ENCODE measurements at regions not wholly inside any gene's neighbourhood (a gene's known extent, or its start where the extent isn't known, plus 50 kb on each side); places are given as distances from the start of the nearest gene placed in this dataset.
"Not testable (repeated sequence)": the region's sequence is repeated elsewhere in the genome, so short reads cannot be mapped to it uniquely, and the experiment has no call there.

DNA sequence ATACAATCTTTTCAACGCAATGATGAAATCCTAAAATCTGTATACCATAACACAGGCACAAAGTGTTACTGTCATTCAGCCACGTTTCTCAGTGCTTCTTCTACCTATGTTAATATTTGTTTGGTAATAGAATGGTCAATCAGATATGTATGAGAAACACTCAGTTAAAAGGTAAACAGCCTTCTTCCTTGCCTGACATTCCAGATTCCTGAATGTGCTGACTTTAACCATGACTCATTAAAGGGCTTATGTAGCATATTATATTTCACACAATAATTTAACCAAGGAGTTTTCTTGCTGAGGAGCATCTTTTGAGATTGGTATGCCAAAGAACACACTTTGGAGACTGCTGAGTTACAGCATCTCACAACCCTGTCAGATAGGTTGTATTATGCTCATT, 187.6 kb downstream of the CETN3 start:
- no peaks in the 10 kb centered on the region for H3K4me1 ChIP-seq (ENCODE audit: insufficient read depth, low read length, poor library complexity, severe bottlenecking)
- H3K9me3 ChIP-seq (ENCODE audit: low read length) = no peaks in the 10 kb centered on the region
- BruUV-seq (replicated peaks) = no TSS peak
- no peaks in the 10 kb centered on the region for H3K9me2 ChIP-seq (ENCODE audit: insufficient read depth, low read length)
- TF ChIP-seq, protein P1, sequence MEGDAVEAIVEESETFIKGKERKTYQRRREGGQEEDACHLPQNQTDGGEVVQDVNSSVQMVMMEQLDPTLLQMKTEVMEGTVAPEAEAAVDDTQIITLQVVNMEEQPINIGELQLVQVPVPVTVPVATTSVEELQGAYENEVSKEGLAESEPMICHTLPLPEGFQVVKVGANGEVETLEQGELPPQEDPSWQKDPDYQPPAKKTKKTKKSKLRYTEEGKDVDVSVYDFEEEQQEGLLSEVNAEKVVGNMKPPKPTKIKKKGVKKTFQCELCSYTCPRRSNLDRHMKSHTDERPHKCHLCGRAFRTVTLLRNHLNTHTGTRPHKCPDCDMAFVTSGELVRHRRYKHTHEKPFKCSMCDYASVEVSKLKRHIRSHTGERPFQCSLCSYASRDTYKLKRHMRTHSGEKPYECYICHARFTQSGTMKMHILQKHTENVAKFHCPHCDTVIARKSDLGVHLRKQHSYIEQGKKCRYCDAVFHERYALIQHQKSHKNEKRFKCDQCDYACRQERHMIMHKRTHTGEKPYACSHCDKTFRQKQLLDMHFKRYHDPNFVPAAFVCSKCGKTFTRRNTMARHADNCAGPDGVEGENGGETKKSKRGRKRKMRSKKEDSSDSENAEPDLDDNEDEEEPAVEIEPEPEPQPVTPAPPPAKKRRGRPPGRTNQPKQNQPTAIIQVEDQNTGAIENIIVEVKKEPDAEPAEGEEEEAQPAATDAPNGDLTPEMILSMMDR (conservative IDR thresholded peaks at IDR 0.05; ENCODE audit: low read length) = no peak
- no peak for TF ChIP-seq EZH2phosphoT487 (IDR thresholded peaks at IDR 0.05; ENCODE audit: borderline replicate concordance, low read depth, low read length)
- no peak overlapping the region for H2AFZ ChIP-seq (ENCODE audit: low read length)
- no peak for DNase-seq (ENCODE audit: low spot score)
- CTCF ChIA-PET (ENCODE audit: unreplicated experiment) = no interaction called here
- no peak overlapping the region for H3K4me3 ChIP-seq (ENCODE audit: low read depth, low read length, poor library complexity, severe bottlenecking)
- no peak overlapping the region for H3K4me2 ChIP-seq (ENCODE audit: low read length)
- POLR2A ChIA-PET = no interaction called here
- H3K79me2 ChIP-seq (ENCODE audit: insufficient read depth, low read depth, low read length) = no peaks in the 10 kb centered on the region
- intact Hi-C loops (cut with micrococcal nuclease; ENCODE audit: unreplicated experiment) = no loop called here
- no peaks in the 10 kb centered on the region for H4K20me1 ChIP-seq (ENCODE audit: insufficient read depth, low read length)
- H3K27ac ChIP-seq (ENCODE audit: low read depth, low read length, poor library complexity, severe bottlenecking) = no peak overlapping the region
- H3K36me3 ChIP-seq (ENCODE audit: insufficient read depth, low read length) = no peaks in the 10 kb centered on the region

DNA sequence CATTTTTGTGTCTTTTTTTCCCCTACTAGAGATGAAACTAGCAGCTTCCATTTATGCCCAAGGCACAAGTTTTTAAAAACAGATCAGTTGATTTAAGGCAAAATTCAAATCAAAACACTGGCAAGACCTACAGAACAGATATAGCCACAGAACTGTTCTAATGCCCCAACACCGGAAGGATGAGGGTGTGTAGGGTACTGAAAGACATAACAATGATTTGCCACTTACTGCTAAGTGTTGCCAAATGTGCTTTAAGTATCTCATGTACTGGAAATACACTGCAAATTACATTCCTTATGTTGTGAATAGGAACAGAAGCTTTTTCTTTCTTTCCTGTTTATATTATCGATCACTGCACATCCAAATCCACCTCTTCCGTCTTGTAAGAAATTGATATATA, 189.0 kb downstream of the CETN3 start:
- H4K20me1 ChIP-seq (ENCODE audit: insufficient read depth, low read length) = no peaks in the 10 kb centered on the region
- ChIA-PET CTCF (ENCODE audit: unreplicated experiment) (no interaction called here), POLR2A (no interaction called here)
- H3K4me2 ChIP-seq (ENCODE audit: low read length) = no peak overlapping the region
- H3K4me3 ChIP-seq (ENCODE audit: low read depth, low read length, poor library complexity, severe bottlenecking) = no peak overlapping the region
- DNase-seq (ENCODE audit: low spot score) = no peak
- H2AFZ ChIP-seq (ENCODE audit: low read length) = no peak overlapping the region
- H3K36me3 ChIP-seq (ENCODE audit: insufficient read depth, low read length) = no peaks in the 10 kb centered on the region
- no peaks in the 10 kb centered on the region for H3K9me3 ChIP-seq (ENCODE audit: low read length)
- no peaks in the 10 kb centered on the region for H3K79me2 ChIP-seq (ENCODE audit: insufficient read depth, low read depth, low read length)
- intact Hi-C loops (cut with micrococcal nuclease; ENCODE audit: unreplicated experiment) = no loop called here
- no peaks in the 10 kb centered on the region for H3K4me1 ChIP-seq (ENCODE audit: insufficient read depth, low read length, poor library complexity, severe bottlenecking)
- no TSS peak for BruUV-seq (replicated peaks)
- H3K9me2 ChIP-seq (ENCODE audit: insufficient read depth, low read length) = no peaks in the 10 kb centered on the region
- TF ChIP-seq, protein P1 (conservative IDR thresholded peaks at IDR 0.05; ENCODE audit: low read length) = no peak
- TF ChIP-seq EZH2phosphoT487 (IDR thresholded peaks at IDR 0.05; ENCODE audit: borderline replicate concordance, low read depth, low read length) = no peak
- no peak overlapping the region for H3K27ac ChIP-seq (ENCODE audit: low read depth, low read length, poor library complexity, severe bottlenecking)

DNA sequence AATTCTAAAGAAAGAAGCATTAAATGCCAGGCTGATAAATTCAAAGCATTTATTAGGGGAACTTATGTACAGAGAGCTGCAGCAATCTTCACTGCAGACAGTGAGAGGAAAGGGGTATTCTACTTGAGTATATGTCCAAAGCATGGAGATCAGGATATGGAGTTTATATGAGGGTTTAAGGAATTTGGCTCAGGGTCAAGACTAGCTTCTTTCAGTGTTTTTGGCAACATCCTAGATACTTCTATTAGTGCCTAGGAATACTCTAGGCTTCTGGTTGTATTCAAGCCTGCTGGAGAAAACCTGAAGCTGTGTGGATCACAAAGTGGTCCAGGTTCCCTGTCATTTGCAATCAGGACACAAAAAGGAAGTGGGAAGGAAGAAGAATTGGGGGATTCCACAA, 194.6 kb downstream of the CETN3 start:
- H2AFZ ChIP-seq (ENCODE audit: low read length) = no peak overlapping the region
- H3K79me2 ChIP-seq (ENCODE audit: insufficient read depth, low read depth, low read length) = no peaks in the 10 kb centered on the region
- no peaks in the 10 kb centered on the region for H3K36me3 ChIP-seq (ENCODE audit: insufficient read depth, low read length)
- intact Hi-C loops (cut with micrococcal nuclease; ENCODE audit: unreplicated experiment) = no loop called here
- no peaks in the 10 kb centered on the region for H3K9me3 ChIP-seq (ENCODE audit: low read length)
- CTCF ChIA-PET (ENCODE audit: unreplicated experiment) = no interaction called here
- H3K9me2 ChIP-seq (ENCODE audit: insufficient read depth, low read length) = no peaks in the 10 kb centered on the region
- no peak overlapping the region for H3K4me2 ChIP-seq (ENCODE audit: low read length)
- H4K20me1 ChIP-seq (ENCODE audit: insufficient read depth, low read length) = no peaks in the 10 kb centered on the region
- no peaks in the 10 kb centered on the region for H3K4me1 ChIP-seq (ENCODE audit: insufficient read depth, low read length, poor library complexity, severe bottlenecking)
- no peak overlapping the region for H3K4me3 ChIP-seq (ENCODE audit: low read depth, low read length, poor library complexity, severe bottlenecking)
- H3K27ac ChIP-seq (ENCODE audit: low read depth, low read length, poor library complexity, severe bottlenecking) = no peak overlapping the region
- POLR2A ChIA-PET = no interaction called here
- DNase-seq (ENCODE audit: low spot score) = no peak
- BruUV-seq (replicated peaks) = no TSS peak
- TF ChIP-seq, protein P1 (conservative IDR thresholded peaks at IDR 0.05; ENCODE audit: low read length) = no peak
- TF ChIP-seq EZH2phosphoT487 (IDR thresholded peaks at IDR 0.05; ENCODE audit: borderline replicate concordance, low read depth, low read length) = no peak

DNA sequence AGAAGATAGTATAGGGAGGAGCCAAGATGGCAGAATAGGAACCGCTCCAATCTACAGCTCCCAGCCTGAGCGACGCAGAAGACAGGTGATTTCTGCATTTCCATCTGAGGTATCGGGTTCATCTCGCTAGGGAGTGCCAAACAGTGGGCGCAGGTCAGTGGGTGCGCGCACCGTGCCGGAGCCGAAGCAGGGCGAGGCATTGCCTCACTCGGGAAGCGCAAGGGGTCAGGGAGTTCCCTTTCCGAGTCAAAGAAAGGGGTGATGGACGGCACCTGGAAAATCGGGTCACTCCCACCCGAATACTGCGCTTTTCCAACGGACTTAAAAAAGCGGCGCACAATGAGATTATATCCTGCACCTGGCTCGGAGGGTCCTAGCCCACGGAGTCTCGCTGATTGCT, 201.2 kb downstream of the CETN3 start:
- H3K9me3 ChIP-seq (ENCODE audit: low read length); H3K36me3 ChIP-seq (ENCODE audit: insufficient read depth, low read length); POLR2A ChIA-PET: not testable (repeated sequence)

More for the DNA sequence above, 201.2 kb downstream of the CETN3 start:
- intact Hi-C loops (cut with micrococcal nuclease; ENCODE audit: unreplicated experiment); H2AFZ ChIP-seq (ENCODE audit: low read length); H3K4me2 ChIP-seq (ENCODE audit: low read length); H3K79me2 ChIP-seq (ENCODE audit: insufficient read depth, low read depth, low read length); H4K20me1 ChIP-seq (ENCODE audit: insufficient read depth, low read length); DNase-seq (ENCODE audit: low spot score); H3K9me2 ChIP-seq (ENCODE audit: insufficient read depth, low read length); H3K27ac ChIP-seq (ENCODE audit: low read depth, low read length, poor library complexity, severe bottlenecking); H3K4me1 ChIP-seq (ENCODE audit: insufficient read depth, low read length, poor library complexity, severe bottlenecking); CTCF ChIA-PET (ENCODE audit: unreplicated experiment); BruUV-seq (replicated peaks); H3K4me3 ChIP-seq (ENCODE audit: low read depth, low read length, poor library complexity, severe bottlenecking): not testable (repeated sequence)

Measured in OCI-LY7 (cell line).